Pulmonary artery endothelial cell (primary cell): ENCODE measurements at regions not wholly inside any gene's neighbourhood (a gene's known extent, or its start where the extent isn't known, plus 50 kb on each side); places are given as distances from the start of the nearest gene placed in this dataset.

ENCODE experiments used
- DNase-seq: peaks from one replicate; pipeline ENCODE4 v3.0.0-alpha.2; 2011; ENCODE audit warnings: low read depth, low spot score

GRCh38 chr3:115518100-115518852 is 105.0 kb upstream of the GAP43 start:
- DNase-seq, result peak; percentile 20

DNA sequence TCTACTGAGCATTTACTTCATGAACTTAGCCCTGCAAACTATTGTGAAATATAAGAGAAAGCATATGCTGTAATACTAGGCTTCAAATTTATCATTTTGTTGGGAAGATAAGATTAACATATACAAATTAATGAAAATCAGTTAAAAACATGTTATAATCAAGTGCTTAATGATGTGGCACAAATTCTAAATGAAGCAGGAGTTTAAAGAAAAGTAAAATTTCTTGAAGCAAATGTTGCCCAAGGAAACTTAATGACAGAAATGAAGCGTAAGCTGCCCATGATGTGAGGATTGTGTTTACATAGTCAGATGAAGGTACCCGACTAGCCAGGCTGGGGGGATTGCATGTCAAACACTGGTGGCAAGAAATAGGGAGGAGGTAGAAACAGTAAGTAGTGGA is 103.1 kb upstream of the GAP43 start:
- no peak for DNase-seq

GRCh38 chr3:115520651-115521245 is 102.6 kb upstream of the GAP43 start:
- no peak for DNase-seq

DNA sequence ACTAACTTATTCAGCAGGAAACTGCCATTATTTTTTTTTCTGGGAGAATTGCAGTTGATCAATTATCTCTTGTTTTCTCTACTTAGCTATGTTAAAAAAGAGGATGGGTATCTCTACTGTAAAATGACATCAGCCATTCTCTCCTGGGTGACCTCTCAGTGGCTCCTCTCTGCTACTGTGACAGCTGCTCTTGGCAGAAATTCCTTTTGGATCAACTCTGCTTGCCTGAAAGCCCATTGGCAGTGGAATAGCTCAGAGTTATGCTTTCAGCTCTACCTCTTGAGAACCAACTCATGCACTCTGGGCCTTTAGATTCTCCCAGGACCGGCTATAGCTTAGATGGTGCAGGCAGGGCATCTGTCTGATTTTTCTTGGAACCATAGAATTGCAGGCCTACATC is 99.9 kb upstream of the GAP43 start:
- no peak for DNase-seq

DNA sequence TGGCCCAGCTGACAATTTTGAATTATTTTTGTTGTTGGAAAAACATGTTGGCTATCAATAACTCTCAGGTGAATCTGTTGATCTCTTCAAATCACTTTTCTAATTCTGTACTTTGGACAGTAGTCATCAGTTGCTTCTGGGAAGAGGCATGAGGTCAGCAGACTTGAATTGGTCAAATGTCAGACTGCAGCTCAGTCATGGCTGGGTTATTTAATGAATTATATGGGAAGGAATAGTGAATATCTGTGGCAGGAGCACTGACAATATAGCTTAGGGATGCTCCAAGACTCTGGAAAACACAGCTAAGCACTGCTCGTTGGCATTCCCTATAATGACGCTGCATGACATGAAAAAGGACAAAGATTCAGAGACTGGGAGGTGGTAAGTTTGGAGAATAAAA is 98.8 kb upstream of the GAP43 start:
- DNase-seq, result no peak

DNA sequence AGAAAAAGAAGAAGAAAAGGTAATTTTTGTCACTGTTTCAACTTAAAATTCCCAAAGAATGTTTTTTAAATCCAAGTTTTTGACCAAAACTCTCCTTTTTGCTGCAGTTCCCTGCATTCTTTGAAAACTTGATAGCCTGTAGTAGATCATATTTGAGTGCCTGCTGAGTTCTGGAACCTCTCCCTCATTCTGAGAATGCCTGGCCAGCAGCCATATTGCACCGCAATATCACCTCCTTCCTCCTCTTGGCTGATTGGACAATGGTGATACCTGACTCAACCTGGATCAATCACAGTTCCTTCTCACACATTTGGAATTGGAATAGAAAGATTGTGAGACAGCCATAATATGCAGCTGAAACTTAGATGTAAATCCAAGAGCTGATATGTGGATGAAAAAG is 97.6 kb upstream of the GAP43 start:
- DNase-seq, result no peak

GRCh38 chr3:115533218-115533617 is 90.1 kb upstream of the GAP43 start:
- DNase-seq, result no peak

GRCh38 chr3:115536171-115536570 is 87.1 kb upstream of the GAP43 start:
- no peak for DNase-seq

- no peak for DNase-seq
Observed at GRCh38 chr3:115537669-115538068, 85.6 kb upstream of the GAP43 start.

GRCh38 chr3:115547207-115547606 is 76.1 kb upstream of the GAP43 start:
- no peak for DNase-seq

GRCh38 chr3:115548611-115549010 is 74.7 kb upstream of the GAP43 start:
- DNase-seq, result no peak

- DNase-seq, result no peak
Observed at GRCh38 chr3:115549071-115549470, 74.2 kb upstream of the GAP43 start.

DNA sequence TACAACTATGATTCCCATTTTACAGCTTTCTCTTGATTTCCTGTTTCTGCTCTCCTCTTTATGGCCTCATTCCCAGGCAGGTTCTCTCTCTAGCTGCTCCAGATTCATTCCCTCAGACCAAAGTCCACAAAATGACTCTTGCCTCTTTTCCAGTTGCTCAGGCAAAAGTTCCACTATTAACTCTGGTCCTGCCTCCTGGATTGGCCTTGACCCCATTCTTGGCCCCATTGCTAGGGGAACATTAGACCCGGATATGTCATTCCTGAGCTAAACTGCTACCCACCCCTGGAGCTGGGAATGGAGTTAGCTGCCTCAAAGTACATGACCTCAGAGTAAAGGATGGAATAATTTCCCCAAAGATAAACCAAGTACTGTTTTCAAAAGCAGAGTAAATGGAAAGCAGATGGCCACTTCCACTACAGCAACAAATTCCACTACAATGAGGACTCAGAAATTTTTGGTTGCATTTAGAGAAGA is 73.0 kb upstream of the GAP43 start:
- DNase-seq, result no peak

- no peak for DNase-seq
Observed at GRCh38 chr3:115551016-115551415, 72.3 kb upstream of the GAP43 start.

- DNase-seq, result no peak
Observed at GRCh38 chr3:115552007-115552406, 71.3 kb upstream of the GAP43 start.

- no peak for DNase-seq
Observed at GRCh38 chr3:115553796-115554486, 69.4 kb upstream of the GAP43 start.

- no peak for DNase-seq
Observed at GRCh38 chr3:115554487-115554807, 68.9 kb upstream of the GAP43 start.

- DNase-seq, result no peak
Observed at GRCh38 chr3:115562636-115563267, 60.6 kb upstream of the GAP43 start.

DNA sequence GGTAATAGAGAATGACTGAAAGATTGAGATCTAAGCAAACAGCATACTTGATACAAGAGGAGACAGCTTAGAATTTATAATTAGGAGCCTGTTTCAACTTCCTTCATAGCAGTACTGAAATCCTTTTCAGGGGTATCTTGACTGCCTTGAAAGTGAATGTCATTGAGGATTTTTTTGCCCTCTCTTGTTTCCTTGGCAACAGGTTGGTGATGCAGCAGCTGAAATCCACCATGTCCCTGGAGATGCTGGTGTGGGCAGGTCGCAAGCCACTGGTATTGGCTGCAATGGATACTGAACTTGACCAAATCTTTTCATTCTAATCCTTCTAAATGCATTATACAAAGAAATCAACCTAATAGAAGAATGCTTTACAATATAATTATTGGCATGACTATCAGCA is 59.3 kb upstream of the GAP43 start:
- no peak for DNase-seq

DNA sequence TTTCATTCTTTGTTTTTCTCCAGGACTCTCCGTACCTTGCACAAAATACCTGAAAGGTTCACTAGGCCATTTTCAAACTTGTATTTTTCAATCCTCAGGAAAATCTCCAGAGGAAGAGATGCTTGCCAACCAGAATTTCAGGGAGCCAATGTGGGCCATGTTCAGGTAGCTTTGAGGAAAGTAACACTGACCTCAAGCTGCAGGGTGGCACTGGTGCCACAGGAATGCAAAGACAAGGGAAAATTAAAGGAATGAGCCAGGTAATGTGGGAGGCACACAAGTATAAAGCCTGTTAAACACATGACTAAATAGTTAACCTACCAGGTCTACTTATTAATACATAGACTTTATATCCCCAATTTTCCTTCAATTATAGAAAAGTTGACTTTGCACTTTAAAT is 51.9 kb upstream of the GAP43 start:
- DNase-seq, result no peak
